ENCODE measurements at regions not wholly inside any gene's neighbourhood (a gene's known extent, or its start where the extent isn't known, plus 50 kb on each side); places are given as distances from the start of the nearest gene placed in this dataset.

- POLR2A ChIA-PET, result no interaction called here
- H2AFZ ChIP-seq (ENCODE audit: low read depth, low read length), result no peak overlapping the region
Measured at GRCh38 chr2:64784168-64785061, 130.7 kb upstream of the SERTAD2 start.

More at GRCh38 chr2:64784168-64785061, 130.7 kb upstream of the SERTAD2 start:
- H3K9ac ChIP-seq (replicated peaks; ENCODE audit: extremely low read depth, insufficient read depth, low read length), result no peak overlapping the region
- no peak overlapping the region for H3K27ac ChIP-seq (ENCODE audit: insufficient read depth, low read depth, low read length)
- intact Hi-C loops (cut with micrococcal nuclease), result no loop called here
- no peaks in the 10 kb centered on the region for H3K36me3 ChIP-seq (ENCODE audit: control insufficient read depth in 2 of 2, extremely low read depth in 1 of 2, insufficient read depth in 2 of 2, low read length in 2 of 2)
- no peaks in the 10 kb centered on the region for H4K20me1 ChIP-seq (replicated peaks; ENCODE audit: control insufficient read depth, extremely low read depth, insufficient read depth, low read length)
- CTCF ChIA-PET, result interaction anchor here (1.4 to 5.6 kb wide), 2 partner anchors 7 to 47 kb away, joined by 4 to 56 read pairs; no protein-coding TSS in a partner anchor
- no peak for DNase-seq (ENCODE audit: low read depth, low spot score)
- no peak for FAIRE-seq
- dilution Hi-C loops (cut with MboI; ENCODE audit: extremely low pct_ligation_motif_present, low sequenced_read_pairs), result no loop called here
- H3K4me2 ChIP-seq (ENCODE audit: insufficient read depth, low read length), result no peak overlapping the region
- no peak for TF ChIP-seq MAX (IDR thresholded peaks at IDR 0.05; ENCODE audit: insufficient read depth, insufficient read length)
- no peak for TF ChIP-seq EZH2 (IDR thresholded peaks at IDR 0.05; ENCODE audit: borderline replicate concordance, low read depth, low read length, severe bottlenecking)
- TF ChIP-seq JUN (IDR thresholded peaks at IDR 0.05; ENCODE audit: borderline replicate concordance, insufficient read depth, insufficient read length, low read depth), result no peak
- no peak for TF ChIP-seq POLR2AphosphoS5 (IDR thresholded peaks at IDR 0.05; ENCODE audit: insufficient read depth, low read depth, low read length)
- TF ChIP-seq CTCF (IDR thresholded peaks at IDR 0.05; ENCODE audit: extremely low read depth in 1 of 2, insufficient read depth in 1 of 2, low read depth in 1 of 2, low read length in 2 of 2), result no peak
- no peaks in the 10 kb centered on the region for H3K9me3 ChIP-seq (replicated peaks; ENCODE audit: control insufficient read depth, insufficient read depth, low read length)
- no TSS peak for BruUV-seq (replicated peaks)
- no peaks in the 10 kb centered on the region for H3K79me2 ChIP-seq (ENCODE audit: control insufficient read depth, insufficient read depth, low read length)
- H3K27me3 ChIP-seq (ENCODE audit: control insufficient read depth in 2 of 2, insufficient read depth in 2 of 2, low read length in 2 of 2), result no peaks in the 10 kb centered on the region
- H3K4me3 ChIP-seq (replicated peaks in 1 of 3; ENCODE audit: insufficient read depth in 1 of 3, low read depth in 1 of 3, low read length in 3 of 3), result no peak overlapping the region
- peaks cover 19% of the 10 kb centered on the region for H3K4me1 ChIP-seq (ENCODE audit: control insufficient read depth, extremely low read depth, insufficient read depth, low read length)
- H3K9me1 ChIP-seq (replicated peaks; ENCODE audit: control insufficient read depth, extremely low read depth, insufficient read depth, low read length), result no peaks in the 10 kb centered on the region

All from endothelial cell of umbilical vein (primary cell).